Sciatic nerve (tissue), 2 donors: ENCODE measurements at regions not wholly inside any gene's neighbourhood (a gene's known extent, or its start where the extent isn't known, plus 50 kb on each side); places are given as distances from the start of the nearest gene placed in this dataset.
"Not testable (repeated sequence)": the region's sequence is repeated elsewhere in the genome, so short reads cannot be mapped to it uniquely, and the experiment has no call there.

ENCODE experiments used
- ATAC-seq: fragments of 200-7000 bp; cut with Tn5 transposase; one replicate; pipeline ENCODE4 v1.9.1; 2020; ENCODE audit warnings: mild to moderate bottlenecking, moderate library complexity
- DNase-seq: peaks from one replicate; pipeline ENCODE4 v3.0.0-alpha.2; 2020; ENCODE audit warnings: low spot score
- intact Hi-C: fragments of 100-400 bp; cut with DNase I; formaldehyde crosslinking; loops from one replicate; pipeline ENCODE4 v1.14.2; 2022
- donor health status: DM: no; HTN: no; CAD: no.
- donor health status: DM: no; HTN: no; CAD: no.

DNA sequence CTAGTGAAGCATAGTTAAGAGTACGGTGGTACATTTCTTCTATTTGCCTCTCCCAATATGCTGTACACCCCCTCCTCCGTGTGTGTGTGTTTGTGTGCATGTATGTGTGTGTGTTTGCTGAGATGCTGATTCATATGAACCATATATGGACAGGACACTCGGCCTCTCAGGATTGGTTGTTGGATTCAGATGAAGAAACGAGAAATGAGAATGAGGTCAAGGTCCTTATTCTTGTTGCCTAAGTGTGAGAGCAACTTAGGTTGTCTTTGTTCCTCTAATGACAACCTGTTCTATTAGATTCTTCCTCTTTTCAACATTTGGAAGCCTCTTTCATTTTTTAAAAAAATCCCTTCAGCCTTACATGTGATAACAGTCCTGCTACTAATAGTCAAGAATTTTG lies 1387.6 kb downstream of the STIM2 start:
- DNase-seq: no peak
- intact Hi-C loops: no loop called here
- no peak for ATAC-seq

DNA sequence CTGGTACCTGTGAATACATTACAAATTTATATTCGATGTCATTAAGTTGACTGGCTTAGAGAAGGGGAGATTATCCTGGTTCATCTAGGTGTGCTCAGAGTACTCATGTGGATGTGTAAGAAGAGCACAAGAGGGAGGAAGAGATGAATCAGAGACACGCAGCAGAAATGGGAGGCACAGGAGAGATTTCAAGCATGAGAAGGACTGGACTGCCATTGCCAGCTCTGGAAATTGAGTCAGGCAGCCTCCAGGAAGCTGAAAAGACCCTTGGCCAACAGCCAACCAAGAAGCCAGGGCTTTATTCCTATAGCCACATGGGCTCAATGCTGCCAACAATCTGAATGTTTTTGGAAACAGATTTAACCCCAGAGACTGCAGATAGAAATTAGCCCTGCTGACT lies 1390.0 kb downstream of the STIM2 start:
- intact Hi-C loops: no loop called here
- ATAC-seq (no peak), DNase-seq (no peak)

DNA sequence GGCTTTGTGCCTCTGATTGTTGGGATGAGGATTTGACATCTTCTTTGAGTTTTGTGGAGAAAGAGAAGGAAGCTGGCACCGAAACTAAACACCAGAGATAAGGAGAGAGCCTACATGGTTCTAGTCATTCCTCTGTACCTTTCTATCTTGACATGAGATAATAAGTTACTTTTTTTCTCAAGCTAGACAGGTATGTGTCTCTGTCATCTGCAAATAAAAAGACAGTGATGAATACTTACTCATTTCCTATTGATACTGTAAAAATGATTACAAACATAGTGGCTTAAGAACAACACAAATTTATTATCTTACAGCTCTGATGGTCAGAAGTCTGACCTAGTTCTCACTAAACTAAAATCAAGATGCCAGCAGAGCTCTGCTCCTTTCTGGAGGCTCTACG lies 1391.2 kb downstream of the STIM2 start:
- intact Hi-C loops: no loop called here
- DNase-seq (no peak), ATAC-seq (no peak)

DNA sequence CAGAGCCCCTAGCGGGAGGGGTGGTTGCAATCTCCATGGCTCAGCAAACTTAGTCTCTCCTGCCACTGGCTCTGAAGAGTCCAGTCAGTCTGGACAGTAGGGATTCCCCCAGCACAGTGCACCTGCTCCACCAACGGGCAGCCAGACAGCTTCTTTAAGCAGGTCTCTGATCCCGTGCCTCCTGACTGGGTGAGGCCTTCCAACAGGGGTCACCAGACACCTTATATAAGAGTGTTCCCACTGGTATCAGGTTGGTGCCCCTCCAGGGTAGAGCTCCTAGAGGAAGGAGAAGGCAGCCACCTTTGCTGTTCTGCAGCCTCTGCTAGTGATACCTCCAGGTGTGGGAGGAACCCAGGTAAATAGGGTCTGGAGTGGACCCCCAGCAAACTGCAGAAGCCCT lies 1393.4 kb downstream of the STIM2 start:
- intact Hi-C loops: no loop called here
- ATAC-seq: no peak
- DNase-seq: no peak

DNA sequence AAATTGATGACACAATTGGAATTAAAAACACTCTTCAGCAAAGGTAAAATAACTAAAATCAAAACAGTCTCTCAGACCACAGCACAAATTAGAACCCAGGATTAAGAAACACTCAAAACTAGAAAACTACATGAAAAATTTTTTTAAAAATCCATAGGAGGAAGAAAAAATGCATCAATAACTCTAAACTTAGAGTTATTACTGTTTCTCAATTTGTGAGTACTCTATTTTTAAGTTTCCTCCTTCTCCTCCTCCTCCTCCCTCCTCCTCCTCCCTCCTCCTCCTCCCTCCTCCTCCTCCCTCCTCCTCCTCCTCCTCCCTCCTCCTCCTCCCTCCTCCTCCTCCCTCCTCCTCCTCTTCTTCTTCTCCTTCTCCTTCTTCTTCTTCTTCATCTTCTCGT lies 1395.7 kb downstream of the STIM2 start:
- no peak for ATAC-seq
- DNase-seq: no peak
- intact Hi-C loops: no loop called here

DNA sequence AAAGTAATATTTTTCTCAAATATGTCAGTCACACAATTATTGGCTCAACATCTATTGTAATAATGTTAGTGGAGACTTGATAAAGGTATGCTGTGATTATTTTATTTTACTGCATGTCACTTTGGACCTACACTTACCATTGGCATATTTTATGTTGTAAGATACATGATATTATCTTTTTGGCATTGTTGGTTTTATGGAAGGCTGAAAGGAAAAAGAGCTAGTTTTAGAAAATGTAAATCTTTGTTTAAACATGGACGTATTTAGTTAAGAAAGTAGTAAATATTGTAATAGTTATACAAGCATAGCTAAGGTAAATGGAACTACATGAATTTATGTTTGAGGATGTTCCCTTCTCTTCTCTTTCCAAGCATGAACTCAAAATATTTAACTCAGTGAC lies 1399.3 kb downstream of the STIM2 start:
- no peak for ATAC-seq
- intact Hi-C loops: no loop called here

DNA sequence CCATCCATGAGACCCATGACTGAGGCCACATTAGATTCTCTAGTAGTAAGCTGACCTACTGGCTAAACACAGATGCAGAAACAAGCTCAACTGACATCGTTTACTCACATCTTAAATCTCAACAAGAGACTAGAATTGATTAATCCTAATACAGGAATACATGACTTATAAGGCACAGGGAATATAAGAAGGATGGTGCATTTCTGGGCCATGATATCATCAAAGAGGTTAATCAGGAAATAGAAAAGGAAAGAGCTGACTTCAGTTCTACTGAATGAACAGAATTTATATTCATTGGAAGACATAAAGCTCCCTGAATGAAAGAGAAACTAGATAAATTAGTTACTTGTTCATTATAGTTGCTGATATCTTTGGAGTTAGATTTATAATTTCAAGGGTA lies 1406.5 kb downstream of the STIM2 start:
- DNase-seq (no peak), ATAC-seq (no peak)
- intact Hi-C loops: no loop called here

More for the DNA sequence above, 1399.3 kb downstream of the STIM2 start:
- DNase-seq: no peak

DNA sequence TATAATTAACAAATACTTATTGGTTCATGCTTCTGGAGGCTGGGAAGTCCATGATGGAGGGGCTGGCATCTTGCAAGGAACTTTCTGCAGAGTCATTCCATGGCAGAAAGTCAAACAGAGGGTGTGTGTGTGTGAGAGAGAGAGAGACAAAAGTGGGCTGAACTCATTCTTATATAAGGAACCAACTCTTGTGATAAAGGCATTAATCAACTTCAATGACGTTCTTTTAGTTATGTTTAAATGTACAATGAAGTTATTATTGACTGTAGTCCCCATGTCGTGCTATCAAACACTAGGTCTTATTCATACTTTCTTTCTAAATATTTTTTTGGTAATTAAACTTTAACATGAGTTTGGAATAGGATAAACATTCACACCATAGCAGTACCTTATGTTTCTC lies 1408.8 kb downstream of the STIM2 start:
- ATAC-seq (no peak), DNase-seq (no peak)
- intact Hi-C loops: no loop called here

DNA sequence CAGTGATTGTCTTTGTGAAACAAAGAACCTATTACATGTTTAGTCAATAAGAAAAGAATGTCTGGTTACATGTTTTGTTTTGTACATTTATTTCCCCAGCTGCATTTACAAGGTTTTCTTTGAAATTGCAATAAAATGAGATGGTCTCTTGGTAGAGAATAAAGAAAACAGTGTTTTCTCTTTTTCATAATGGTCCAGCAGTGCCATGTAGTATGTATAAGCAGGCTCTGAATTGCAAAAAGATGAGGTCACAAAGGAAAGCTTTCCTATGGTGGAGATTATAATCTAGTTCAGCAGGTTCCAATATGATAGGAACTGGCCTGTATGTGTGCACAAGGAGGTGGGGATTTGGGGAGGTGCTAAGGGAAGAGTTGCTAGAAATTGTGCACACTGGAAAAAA lies 1417.3 kb downstream of the STIM2 start:
- intact Hi-C loops: no loop called here

DNA sequence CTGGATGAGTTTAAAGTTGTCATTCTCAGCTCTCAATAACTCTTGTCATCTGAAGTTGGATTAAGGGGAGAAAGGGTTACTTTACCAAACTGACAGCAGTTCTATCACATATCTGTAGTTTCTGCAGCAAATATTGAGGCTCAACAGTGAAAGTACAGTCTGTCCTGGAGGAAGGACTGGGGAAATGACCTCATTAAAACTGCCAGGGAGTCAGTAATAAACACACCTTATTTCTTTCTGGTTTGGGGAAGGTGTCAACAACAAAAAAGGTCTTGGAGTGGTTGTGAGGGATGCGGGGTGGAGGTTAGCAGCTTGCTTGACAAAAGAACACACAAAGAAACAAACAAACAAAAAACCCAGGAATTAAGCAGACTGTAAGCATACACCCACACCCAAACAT lies 1418.0 kb downstream of the STIM2 start:
- no peak for ATAC-seq
- DNase-seq: no peak
- intact Hi-C loops: no loop called here

More for the DNA sequence above, 1417.3 kb downstream of the STIM2 start:
- DNase-seq (no peak), ATAC-seq (no peak)

DNA sequence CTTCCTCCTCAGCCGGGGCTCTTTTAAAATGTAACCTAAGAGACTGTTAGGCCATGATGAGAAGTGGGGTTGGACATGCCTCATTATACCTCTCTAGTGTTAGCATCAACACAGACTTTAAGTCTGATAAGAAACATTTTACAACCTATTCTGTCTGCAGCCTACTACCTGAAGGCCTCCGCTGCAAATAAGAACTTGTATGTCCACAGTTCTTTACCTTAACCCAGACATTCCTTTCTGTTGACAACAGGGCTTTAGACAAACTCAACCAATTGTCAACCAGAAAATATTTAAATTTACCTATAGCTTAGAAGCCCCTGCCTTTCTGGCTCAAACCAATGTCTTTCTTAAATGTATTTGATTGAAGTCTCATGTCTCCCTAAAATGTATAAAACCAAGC lies 1418.6 kb downstream of the STIM2 start:
- ATAC-seq (no peak), DNase-seq (no peak)
- intact Hi-C loops: no loop called here

DNA sequence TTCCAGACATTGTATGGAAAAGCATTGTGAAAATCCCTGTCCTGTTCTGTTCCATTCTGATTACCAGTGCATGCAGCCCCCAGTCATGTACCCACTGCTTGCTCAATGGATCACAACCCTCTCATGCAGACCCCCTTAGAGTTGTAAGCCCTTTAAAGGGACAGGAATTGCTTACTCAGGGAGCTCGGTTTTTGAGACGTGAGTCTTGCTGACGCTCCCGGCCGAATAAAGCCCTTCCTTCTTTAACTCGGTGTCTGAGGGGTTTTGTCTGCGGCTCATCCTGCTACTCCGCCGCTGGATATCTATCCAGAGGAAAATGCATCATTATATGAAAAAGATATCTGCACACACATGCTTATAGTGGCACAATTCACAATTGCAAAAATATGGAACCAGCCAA lies 1425.6 kb downstream of the STIM2 start:
- DNase-seq, ATAC-seq, intact Hi-C loops: not testable (repeated sequence)

DNA sequence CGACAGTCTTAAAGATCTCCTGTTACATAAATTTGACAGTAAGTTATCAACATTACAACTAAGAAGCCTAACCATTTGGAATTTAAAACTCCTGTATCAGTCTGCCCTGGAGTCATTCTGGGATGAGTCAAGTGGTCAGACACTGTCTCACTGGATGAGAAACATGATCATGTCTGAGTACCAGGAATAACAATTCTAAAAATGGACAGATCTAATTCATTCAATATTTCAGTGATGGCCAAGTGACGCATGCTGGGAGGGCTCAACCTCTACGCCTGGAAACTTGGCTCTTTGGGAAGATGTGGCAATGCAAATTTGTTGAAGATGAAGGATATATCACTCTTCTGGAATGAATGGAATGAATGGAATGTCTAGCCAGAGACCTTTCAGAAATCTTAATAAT lies 1427.2 kb downstream of the STIM2 start:
- intact Hi-C loops: no loop called here
- ATAC-seq (peak; percentile 55), DNase-seq (no peak)

DNA sequence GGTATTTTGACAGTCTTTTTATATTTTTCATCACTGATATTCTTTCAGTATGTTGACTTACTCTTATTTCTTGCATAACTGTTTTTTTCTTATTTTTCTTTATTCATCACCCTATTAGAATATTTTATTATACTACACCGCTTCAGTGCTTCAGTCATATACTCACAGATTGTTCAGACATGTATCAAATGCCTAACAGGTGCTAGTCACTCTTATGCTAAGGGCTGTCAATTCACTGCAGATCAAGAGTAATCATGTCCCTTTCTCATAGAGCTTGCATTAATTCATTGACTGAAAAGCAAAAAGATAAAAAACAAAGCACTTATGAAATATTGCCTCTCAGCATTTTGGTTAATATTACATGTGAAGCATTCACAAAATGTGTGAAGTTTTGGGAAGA lies 1435.6 kb downstream of the STIM2 start:
- ATAC-seq (no peak), DNase-seq (no peak)
- intact Hi-C loops: no loop called here

DNA sequence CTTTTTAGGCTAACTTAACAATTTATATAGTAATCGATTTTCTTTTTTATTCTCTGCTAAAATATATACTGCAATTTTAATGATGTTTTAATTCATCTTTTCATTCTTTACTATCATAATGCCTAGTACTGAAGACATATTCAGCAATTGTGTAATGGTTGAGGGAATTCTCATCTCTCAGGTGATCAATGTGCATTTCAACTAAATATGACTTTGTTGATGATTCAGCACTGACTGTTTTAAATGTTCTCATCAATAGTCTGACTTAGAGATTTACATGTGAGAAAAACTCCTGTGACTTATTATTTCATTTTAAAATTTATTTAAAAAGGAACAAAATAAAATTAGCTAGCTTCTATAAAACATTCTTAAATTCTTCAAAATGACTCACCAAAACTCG lies 1450.3 kb downstream of the STIM2 start:
- no peak for ATAC-seq
- intact Hi-C loops: no loop called here
- no peak for DNase-seq

DNA sequence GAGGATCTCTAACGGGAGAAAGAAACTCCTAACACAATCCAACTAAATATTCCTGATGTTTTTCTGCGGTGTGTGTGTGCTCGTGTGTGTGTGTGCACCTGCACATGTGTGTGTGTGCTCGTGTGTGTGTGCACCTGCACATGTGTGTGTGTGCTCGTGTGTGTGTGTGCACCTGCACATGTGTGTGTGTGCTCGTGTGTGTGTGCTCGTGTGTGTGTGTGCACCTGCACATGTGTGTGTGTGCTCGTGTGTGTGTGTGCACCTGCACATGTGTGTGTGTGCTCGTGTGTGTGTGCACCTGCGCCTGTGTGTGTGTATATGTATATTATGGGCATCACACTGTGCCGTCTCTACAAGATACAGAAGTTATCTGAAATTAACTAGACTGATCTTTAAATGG lies 1451.9 kb downstream of the STIM2 start:
- ATAC-seq, intact Hi-C loops, DNase-seq: not testable (repeated sequence)

DNA sequence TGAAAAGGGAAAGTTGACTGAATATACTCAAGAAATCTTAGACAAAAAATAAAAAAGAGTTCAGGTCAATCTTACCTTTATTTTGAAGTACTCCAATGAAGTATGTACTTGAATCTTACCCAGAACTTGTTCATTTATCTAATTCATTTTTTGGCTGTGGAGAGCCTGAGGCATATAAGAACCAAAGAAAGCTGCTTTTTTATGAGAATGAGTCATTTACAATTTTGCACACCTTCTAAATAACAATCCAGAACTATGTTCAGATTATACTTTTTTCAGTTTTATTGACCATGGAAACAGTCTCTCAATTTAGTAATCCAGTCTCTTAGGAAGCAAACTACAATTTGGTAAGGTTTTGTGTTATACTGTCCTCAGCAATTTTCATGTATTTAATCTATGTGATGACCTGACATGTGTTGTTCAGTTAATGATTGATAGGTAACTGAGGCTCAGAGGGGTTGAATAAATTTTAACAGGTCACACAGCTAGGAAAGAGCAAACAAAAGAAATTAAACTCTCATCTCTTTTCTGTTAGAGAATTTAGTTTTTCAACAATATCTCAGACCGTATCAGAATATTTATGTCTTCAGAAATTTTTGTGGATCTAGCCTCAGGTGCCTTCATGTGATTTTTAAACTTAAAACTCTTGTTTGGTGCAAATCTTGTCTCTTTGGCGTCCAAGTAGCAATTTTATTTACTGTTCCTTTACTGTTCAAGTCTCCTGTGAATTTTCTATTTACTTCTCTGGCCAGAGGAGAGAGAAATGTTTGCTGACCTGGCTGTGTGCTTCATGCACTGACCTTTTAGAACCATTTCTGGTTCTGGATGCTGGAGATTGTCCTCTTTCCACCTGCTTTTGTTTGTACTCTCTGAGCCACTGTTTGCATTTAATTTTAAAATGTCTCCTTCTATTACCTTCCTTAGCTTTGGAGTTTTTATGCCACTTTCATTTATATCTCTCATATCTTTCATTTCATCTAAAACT lies 1453.4 kb downstream of the STIM2 start:
- ATAC-seq: no peak
- intact Hi-C loops: no loop called here
- no peak for DNase-seq

DNA sequence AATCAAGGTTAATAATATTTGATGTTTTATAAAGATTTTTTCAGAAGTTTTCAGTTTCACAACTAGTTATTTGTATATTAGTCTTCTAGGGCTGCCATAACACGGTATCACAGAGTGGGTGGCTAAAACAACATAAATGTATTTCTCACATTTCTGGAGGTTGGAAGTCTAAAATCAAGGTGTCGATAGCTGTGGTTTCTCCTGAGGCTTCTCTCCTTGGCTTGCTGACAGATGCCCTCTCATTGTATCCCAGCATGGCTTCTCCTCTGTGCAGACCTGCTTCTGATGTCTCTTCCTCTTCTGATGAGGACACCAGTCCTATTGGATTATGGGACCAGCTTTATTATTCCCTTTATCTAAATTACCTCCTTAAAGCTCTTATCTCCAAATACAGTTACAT lies 1456.6 kb downstream of the STIM2 start:
- intact Hi-C loops: no loop called here
- no peak for ATAC-seq

DNA sequence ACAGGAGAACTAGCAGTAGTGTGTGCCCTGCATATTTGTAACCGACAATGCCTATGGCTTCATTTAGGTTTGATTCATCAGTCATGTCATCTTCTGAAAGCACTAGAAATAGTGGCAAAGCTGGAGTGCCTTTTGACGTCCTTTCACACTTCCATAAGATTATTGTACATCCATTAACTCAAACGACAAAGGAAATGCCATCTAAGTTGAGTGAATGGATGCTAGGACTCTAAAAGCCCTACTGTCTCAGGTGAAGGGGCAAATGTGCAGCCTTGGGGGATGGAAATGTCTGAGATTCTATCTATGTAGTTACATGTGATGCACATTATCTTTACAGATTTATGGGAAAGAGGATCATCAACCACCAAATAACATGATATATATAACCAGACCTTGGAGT lies 1473.6 kb downstream of the STIM2 start:
- ATAC-seq: no peak
- DNase-seq: no peak
- intact Hi-C loops: no loop called here

More for the DNA sequence above, 1456.6 kb downstream of the STIM2 start:
- DNase-seq: no peak

DNA sequence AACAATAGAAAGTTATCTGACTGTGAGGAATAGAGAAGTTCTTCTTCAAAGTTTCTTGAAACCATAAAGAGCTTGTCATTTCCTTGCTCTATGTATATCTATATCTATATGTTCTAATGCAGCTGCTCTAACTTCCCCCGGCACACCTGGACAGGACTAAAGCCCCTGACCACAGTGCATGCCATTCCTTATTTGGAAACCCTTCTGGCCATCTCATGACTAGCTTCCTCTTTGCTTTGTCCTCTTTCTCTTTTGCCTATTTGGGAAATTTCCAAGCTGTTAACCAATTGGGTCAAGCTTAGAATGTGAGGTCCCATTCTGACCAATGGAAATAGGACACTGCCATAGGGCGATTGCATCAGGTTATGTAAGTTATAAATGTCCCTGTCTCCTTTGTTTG lies 1481.1 kb downstream of the STIM2 start:
- ATAC-seq (no peak), DNase-seq (no peak)
- intact Hi-C loops: no loop called here

DNA sequence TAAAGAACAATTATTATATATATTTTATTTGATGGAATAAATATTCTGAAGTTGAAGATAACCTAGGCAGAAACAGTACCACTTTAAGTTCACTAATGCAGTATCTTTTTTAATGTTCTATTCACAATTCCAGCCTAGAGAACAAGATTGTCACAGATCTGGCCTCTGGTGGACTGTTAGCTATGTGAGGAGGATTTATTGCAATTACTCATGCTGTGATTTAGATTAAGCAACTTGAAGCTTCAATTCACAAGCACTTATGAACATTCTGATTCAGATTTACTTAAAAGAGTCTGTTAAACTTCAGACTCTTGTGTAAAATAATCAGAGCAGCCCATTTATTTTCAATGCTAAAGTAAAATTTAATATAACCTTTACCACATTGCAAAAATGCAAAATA lies 1489.8 kb downstream of the STIM2 start:
- intact Hi-C loops: no loop called here
- no peak for ATAC-seq
- DNase-seq: no peak
